ENCODE measurements at regions not wholly inside any gene's neighbourhood (a gene's known extent, or its start where the extent isn't known, plus 50 kb on each side); places are given as distances from the start of the nearest gene placed in this dataset.
"Not testable (repeated sequence)": the region's sequence is repeated elsewhere in the genome, so short reads cannot be mapped to it uniquely, and the experiment has no call there.

DNA sequence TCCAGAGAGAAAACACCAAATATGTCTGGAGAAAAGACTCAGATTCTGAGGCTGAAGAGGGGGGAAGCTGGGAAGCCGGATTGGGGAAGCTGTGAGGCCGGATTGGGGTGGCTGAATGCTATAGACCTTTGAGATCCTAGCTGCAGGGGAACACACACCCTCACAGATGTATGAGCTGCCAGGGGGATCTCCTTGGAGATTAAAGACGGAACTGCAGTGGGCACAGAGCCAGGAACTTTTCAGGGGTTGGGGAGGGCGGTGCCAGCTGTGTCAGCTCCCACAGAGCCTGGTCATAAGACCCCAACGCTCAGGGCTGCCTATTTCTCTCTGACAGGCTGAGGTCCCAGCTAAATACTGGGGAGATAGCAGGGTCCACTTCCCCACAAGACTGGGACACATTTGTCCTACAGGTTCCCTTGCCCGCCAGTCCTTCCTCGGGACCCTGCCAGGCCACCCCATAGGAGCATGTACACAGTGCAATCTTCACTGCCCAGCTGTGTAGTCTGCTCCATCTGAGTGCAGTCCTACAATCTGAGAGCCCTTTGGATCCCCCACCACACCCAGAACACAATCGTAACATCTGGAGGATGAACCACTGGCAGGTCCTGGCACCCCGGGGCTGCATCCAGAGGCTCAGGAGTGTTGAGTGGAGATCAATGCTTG is 1893.9 kb downstream of the PCDH9 start:
- TF ChIP-seq POLR2A (IDR thresholded peaks at IDR 0.05) (no peak), POLR2AphosphoS5 (IDR thresholded peaks at IDR 0.05) (no peak)
- TF ChIP-seq, protein P1, sequence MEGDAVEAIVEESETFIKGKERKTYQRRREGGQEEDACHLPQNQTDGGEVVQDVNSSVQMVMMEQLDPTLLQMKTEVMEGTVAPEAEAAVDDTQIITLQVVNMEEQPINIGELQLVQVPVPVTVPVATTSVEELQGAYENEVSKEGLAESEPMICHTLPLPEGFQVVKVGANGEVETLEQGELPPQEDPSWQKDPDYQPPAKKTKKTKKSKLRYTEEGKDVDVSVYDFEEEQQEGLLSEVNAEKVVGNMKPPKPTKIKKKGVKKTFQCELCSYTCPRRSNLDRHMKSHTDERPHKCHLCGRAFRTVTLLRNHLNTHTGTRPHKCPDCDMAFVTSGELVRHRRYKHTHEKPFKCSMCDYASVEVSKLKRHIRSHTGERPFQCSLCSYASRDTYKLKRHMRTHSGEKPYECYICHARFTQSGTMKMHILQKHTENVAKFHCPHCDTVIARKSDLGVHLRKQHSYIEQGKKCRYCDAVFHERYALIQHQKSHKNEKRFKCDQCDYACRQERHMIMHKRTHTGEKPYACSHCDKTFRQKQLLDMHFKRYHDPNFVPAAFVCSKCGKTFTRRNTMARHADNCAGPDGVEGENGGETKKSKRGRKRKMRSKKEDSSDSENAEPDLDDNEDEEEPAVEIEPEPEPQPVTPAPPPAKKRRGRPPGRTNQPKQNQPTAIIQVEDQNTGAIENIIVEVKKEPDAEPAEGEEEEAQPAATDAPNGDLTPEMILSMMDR (IDR thresholded peaks at IDR 0.05), result no peak
- WGBS, 2 donors (ENCODE audit: low coverage in 1 of 2), result 55 to 67% methylated on average over 4 to 5 of the region's 9 CpGs
- Histone ChIP-seq H3K4me3 (no peak overlapping the region), H3K27ac (no peak overlapping the region), H3K4me1 (no peaks in the 10 kb centered on the region), H3K9me3 (no peaks in the 10 kb centered on the region), H3K36me3 (no peaks in the 10 kb centered on the region), H3K27me3 (no peaks in the 10 kb centered on the region)
- no peak for ATAC-seq

DNA sequence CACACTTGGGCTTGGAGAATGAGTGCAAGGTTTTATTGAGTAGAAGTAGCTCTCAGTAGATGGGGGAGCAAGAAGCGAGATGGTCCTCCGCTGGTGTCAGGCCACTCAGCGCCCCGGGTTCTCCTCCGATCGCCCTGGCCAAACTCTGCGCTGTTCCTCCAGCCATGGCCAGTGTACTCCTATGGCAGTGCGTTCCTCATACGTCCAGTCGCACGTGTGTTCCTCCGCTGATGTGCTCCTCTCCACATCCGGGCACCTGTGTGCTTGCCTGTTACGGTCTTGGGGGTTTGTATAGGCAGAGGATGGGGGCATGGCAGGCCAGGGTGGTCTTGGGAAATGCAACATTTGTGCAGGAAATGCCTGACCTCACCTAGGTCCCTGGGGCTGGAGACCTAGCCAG is 1899.4 kb downstream of the PCDH9 start:
- Histone ChIP-seq H3K4me1 (no peaks in the 10 kb centered on the region), H3K36me3 (no peaks in the 10 kb centered on the region), H3K27ac (no peak overlapping the region), H3K9me3 (no peaks in the 10 kb centered on the region), H3K4me3 (no peak overlapping the region), H3K27me3 (no peaks in the 10 kb centered on the region)
- no CpG with 5 or more reads among the region's 14 CpGs for WGBS, 2 donors (ENCODE audit: low coverage in 1 of 2)
- no peak for TF ChIP-seq POLR2A (IDR thresholded peaks at IDR 0.05)
- no peak for TF ChIP-seq POLR2AphosphoS5 (IDR thresholded peaks at IDR 0.05)
- TF ChIP-seq, protein P1 (IDR thresholded peaks at IDR 0.05), result no peak
- no peak for TF ChIP-seq EP300 (IDR thresholded peaks at IDR 0.05)
- no peak for ATAC-seq

DNA sequence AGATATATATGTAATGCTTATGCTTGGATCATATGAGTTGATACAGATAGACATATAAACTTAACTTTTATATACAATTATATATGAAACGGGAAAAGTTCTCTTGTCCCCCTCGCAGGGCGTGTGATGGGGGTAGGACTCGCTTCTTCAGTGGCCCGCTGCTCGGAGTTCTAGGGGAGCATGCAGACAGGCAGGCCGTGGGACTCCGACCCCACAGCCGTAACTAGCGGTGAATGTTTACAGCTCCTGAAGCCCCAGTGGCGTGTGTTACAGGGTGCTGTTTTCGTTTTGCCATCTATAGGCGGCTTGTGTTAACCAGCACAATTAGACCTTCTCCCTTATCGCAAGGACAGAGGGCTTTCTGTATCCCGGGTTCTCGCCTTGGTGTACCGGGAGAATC is 1899.8 kb downstream of the PCDH9 start:
- Histone ChIP-seq H3K4me1 (no peaks in the 10 kb centered on the region), H3K27ac (no peak overlapping the region), H3K9me3 (no peaks in the 10 kb centered on the region), H3K27me3 (no peaks in the 10 kb centered on the region), H3K4me3 (no peak overlapping the region), H3K36me3 (no peaks in the 10 kb centered on the region)
- no peak for TF ChIP-seq POLR2A (IDR thresholded peaks at IDR 0.05)
- no peak for TF ChIP-seq EP300 (IDR thresholded peaks at IDR 0.05)
- TF ChIP-seq, protein P1 (IDR thresholded peaks at IDR 0.05), result no peak
- TF ChIP-seq POLR2AphosphoS5 (IDR thresholded peaks at IDR 0.05), result no peak
- no peak for ATAC-seq
- 83 to 99% methylated on average over 5 to 11 of the region's 17 CpGs for WGBS, 2 donors (ENCODE audit: low coverage in 1 of 2)

DNA sequence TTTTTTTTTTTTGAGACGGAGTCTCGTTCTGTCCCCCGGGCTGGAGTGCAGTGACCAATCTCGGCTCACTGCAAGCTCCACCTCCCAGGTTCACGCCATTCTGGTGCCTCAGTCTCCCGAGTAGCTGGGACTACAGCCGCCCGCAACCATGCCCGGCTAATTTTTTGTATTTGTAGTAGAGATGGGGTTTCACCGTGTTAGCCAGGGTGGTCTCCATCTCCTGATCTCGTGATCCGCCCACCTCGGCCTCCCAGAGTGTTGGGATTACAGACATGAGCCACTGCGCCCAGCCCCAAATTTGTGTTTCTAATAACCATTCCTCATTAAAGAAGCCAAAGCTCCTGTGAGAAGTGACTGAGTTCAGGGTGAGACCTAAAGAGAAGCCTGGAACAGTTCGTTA is 1906.9 kb downstream of the PCDH9 start:
- H3K27me3 ChIP-seq, H3K36me3 ChIP-seq, H3K27ac ChIP-seq, H3K4me3 ChIP-seq, H3K4me1 ChIP-seq, ATAC-seq, H3K9me3 ChIP-seq: not testable (repeated sequence)
- WGBS, 2 donors (ENCODE audit: low coverage in 1 of 2), result 94 to 100% methylated on average over 1 to 12 of the region's 15 CpGs

DNA sequence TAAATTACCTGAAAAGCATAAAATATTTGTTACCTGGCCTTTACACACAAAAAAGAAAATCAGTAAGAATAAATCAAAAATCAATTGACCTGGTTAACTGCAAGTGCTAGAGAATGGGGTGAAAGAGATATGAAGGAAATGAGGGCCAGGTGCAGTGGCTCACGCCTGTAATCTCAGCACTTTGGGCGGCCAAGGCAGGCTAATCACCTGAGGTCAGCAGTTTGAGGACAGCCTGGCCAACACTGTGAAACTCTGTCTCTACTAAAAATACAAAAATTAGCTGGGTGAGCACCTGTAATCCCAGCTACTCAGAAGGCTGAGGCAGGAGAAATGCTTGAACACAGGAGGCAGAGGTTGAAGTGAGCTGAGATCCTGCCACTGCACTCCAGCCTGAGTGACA is 1908.7 kb downstream of the PCDH9 start:
- WGBS, 2 donors (ENCODE audit: low coverage in 1 of 2), result 94 to 100% methylated on average over 2 of the region's 2 CpGs
- H3K27me3 ChIP-seq, H3K36me3 ChIP-seq, H3K9me3 ChIP-seq, H3K27ac ChIP-seq, H3K4me3 ChIP-seq, ATAC-seq, H3K4me1 ChIP-seq: not testable (repeated sequence)

DNA sequence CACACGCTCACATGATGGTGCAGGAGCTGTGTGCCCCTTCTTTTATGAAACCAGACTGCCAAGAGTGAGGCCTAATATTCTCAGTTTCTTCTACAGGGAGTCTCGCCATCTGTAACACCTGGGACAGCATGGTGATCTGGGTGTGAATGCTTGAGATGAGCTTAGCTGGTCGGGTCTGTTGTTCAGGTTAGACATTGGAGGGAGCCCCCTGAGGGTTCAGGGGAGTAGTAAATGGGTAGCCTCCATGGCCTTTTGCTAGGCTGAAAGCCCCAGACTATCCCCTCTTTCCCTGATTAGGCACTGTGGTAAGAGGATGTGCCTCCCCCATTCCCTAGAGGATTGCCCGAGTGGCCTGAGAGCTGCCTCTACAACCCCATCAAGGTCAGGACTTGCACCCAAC is 1916.1 kb downstream of the PCDH9 start:
- no peak for ATAC-seq
- Histone ChIP-seq H3K4me1 (no peaks in the 10 kb centered on the region), H3K27me3 (no peaks in the 10 kb centered on the region), H3K36me3 (no peaks in the 10 kb centered on the region), H3K9me3 (peaks cover 0 to 17% (median 0%) of the 10 kb centered on the region in 3 donors), H3K27ac (no peak overlapping the region), H3K4me3 (no peak overlapping the region)
- 63% methylated on average over 1 of the region's 4 CpGs; no CpG with 5 or more reads in 1 of the 2 donors for WGBS, 2 donors (ENCODE audit: low coverage in 1 of 2)
- no peak for TF ChIP-seq POLR2A (IDR thresholded peaks at IDR 0.05)

Measured in gastroesophageal sphincter (tissue), 4 donors.